ENCODE measurements at regions not wholly inside any gene's neighbourhood (a gene's known extent, or its start where the extent isn't known, plus 50 kb on each side); places are given as distances from the start of the nearest gene placed in this dataset.

- TF ChIP-seq CTCF (conservative IDR thresholded peaks at IDR 0.05; ENCODE audit: low read depth in 2 of 2) (no peak), POLR2AphosphoS5 (IDR thresholded peaks at IDR 0.05; ENCODE audit: low read depth) (no peak), ETS1 (IDR thresholded peaks at IDR 0.05) (no peak), EZH2 (IDR thresholded peaks at IDR 0.05; ENCODE audit: low read depth, unreplicated experiment) (no peak), ZNF331 (CRISPR knock-in tag; IDR thresholded peaks at IDR 0.05; ENCODE audit: low read depth) (no peak), NANOG (IDR thresholded peaks at IDR 0.05; ENCODE audit: borderline replicate concordance) (peak; percentile 60; the same call in 1 of the 2 replicates), ZNF114 (CRISPR knock-in tag; IDR thresholded peaks at IDR 0.05) (peak; percentile 94; the same call in 1 of the 2 replicates), CREB1 (CRISPR knock-in tag; IDR thresholded peaks at IDR 0.05; ENCODE audit: low read depth) (peak; percentile 38), REST (IDR thresholded peaks at IDR 0.05; ENCODE audit: unreplicated experiment) (no peak), JUNB (IDR thresholded peaks at IDR 0.05; ENCODE audit: unreplicated experiment) (no peak), EZH2phosphoT487 (IDR thresholded peaks at IDR 0.05; ENCODE audit: unreplicated experiment) (no peak), STAT1 (IDR thresholded peaks at IDR 0.05; ENCODE audit: unreplicated experiment) (no peak), ZNF462 (CRISPR knock-in tag; IDR thresholded peaks at IDR 0.05) (peak; percentile 98)
Measured at GRCh38 chr2:147174824-147175254, 670.0 kb upstream of the ACVR2A start.

Data from GM23338 (cell line).